Activated naive CD4-positive, alpha-beta T cell treated with anti-CD3 and anti-CD28 coated beads, Interleukin-2, amount 50 U/mL, for 16 hours (primary cell): ENCODE measurements at regions not wholly inside any gene's neighbourhood (a gene's known extent, or its start where the extent isn't known, plus 50 kb on each side); places are given as distances from the start of the nearest gene placed in this dataset.
"Not testable (repeated sequence)": the region's sequence is repeated elsewhere in the genome, so short reads cannot be mapped to it uniquely, and the experiment has no call there.

Experiments
- DNase-seq: peaks from one replicate; pipeline ENCODE4 v3.0.0-alpha.2; 2020

GRCh38 chr12:94916663-94917062 is 86.8 kb downstream of the NDUFA12 start:
- no peak for DNase-seq

GRCh38 chr12:94909663-94910062 is 93.8 kb downstream of the NDUFA12 start:
- no peak for DNase-seq

- DNase-seq, result not testable (repeated sequence)
Measured at GRCh38 chr12:94905749-94906148, 97.7 kb downstream of the NDUFA12 start.

- DNase-seq, result no peak
Measured at GRCh38 chr12:94900496-94900895, 103.0 kb downstream of the NDUFA12 start.

GRCh38 chr12:94898388-94898787 is 105.1 kb downstream of the NDUFA12 start:
- DNase-seq, result no peak

GRCh38 chr12:94892544-94893267 is 110.8 kb downstream of the NDUFA12 start:
- no peak for DNase-seq

GRCh38 chr12:94889445-94890210 is 113.9 kb downstream of the NDUFA12 start:
- DNase-seq, result no peak

- no peak for DNase-seq
Measured at GRCh38 chr12:94879542-94879941, 124.0 kb downstream of the NDUFA12 start.

- no peak for DNase-seq
Measured at GRCh38 chr12:94875525-94875924, 128.0 kb downstream of the NDUFA12 start.

GRCh38 chr12:94874518-94875302 is 128.8 kb downstream of the NDUFA12 start:
- no peak for DNase-seq

- no peak for DNase-seq
Measured at GRCh38 chr12:94873734-94874517, 129.6 kb downstream of the NDUFA12 start.

GRCh38 chr12:94872971-94873733 is 130.3 kb downstream of the NDUFA12 start:
- no peak for DNase-seq

- DNase-seq, result no peak
Measured at GRCh38 chr12:94872671-94872970, 130.9 kb downstream of the NDUFA12 start.

- DNase-seq, result no peak
Measured at GRCh38 chr12:94872007-94872653, 131.4 kb downstream of the NDUFA12 start.

GRCh38 chr12:94870511-94870910 is 133.0 kb downstream of the NDUFA12 start:
- DNase-seq, result no peak

- no peak for DNase-seq
Measured at GRCh38 chr12:94868161-94868560, 135.3 kb downstream of the NDUFA12 start.

GRCh38 chr12:94867066-94867855 is 136.2 kb downstream of the NDUFA12 start:
- DNase-seq, result no peak

- DNase-seq, result no peak
Measured at GRCh38 chr12:94864987-94865386, 138.5 kb downstream of the NDUFA12 start.

- DNase-seq, result no peak
Measured at GRCh38 chr12:94863321-94864035, 140.0 kb downstream of the NDUFA12 start.

- no peak for DNase-seq
Measured at GRCh38 chr12:94862421-94862820, 141.1 kb downstream of the NDUFA12 start.
